Peyer's patch (tissue), 4 donors: ENCODE measurements at regions not wholly inside any gene's neighbourhood (a gene's known extent, or its start where the extent isn't known, plus 50 kb on each side); places are given as distances from the start of the nearest gene placed in this dataset.

Experiments
- POLR2A ChIP-seq, 2 donors: fragments of 450-650 bp; IDR thresholded peaks; one replicate each; pipeline ENCODE4 v1.5.1; 2017; ENCODE audit warnings: antibody characterized with exemption in 2 of 2, mild to moderate bottlenecking in 2 of 2, moderate library complexity in 2 of 2
- TF ChIP-seq, protein P1 (sequence below), 6 experiments: fragments of 450-650 bp in 4 of 6; fragments of 200-600 bp in 2 of 6; sonication (generic) in 1 of 6; IDR thresholded peaks; one replicate each; pipeline ENCODE4 v1.5.1; 2017 to 2019; ENCODE audit warnings: antibody characterized with exemption in 6 of 6, mild to moderate bottlenecking in 3 of 6, moderate library complexity in 1 of 6

GRCh38 chr11:130634961-130635473 lies 186.6 kb downstream of the ADAMTS15 start:
- TF ChIP-seq, protein P1, sequence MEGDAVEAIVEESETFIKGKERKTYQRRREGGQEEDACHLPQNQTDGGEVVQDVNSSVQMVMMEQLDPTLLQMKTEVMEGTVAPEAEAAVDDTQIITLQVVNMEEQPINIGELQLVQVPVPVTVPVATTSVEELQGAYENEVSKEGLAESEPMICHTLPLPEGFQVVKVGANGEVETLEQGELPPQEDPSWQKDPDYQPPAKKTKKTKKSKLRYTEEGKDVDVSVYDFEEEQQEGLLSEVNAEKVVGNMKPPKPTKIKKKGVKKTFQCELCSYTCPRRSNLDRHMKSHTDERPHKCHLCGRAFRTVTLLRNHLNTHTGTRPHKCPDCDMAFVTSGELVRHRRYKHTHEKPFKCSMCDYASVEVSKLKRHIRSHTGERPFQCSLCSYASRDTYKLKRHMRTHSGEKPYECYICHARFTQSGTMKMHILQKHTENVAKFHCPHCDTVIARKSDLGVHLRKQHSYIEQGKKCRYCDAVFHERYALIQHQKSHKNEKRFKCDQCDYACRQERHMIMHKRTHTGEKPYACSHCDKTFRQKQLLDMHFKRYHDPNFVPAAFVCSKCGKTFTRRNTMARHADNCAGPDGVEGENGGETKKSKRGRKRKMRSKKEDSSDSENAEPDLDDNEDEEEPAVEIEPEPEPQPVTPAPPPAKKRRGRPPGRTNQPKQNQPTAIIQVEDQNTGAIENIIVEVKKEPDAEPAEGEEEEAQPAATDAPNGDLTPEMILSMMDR (IDR thresholded peaks at IDR 0.05): no peak
- no peak for TF ChIP-seq POLR2A (IDR thresholded peaks at IDR 0.05)
